ENCODE measurements at regions not wholly inside any gene's neighbourhood (a gene's known extent, or its start where the extent isn't known, plus 50 kb on each side); places are given as distances from the start of the nearest gene placed in this dataset.

- H3K4me2 ChIP-seq (ENCODE audit: low read length), result no peak overlapping the region
- no peak overlapping the region for H3K27ac ChIP-seq (ENCODE audit: low read depth, low read length, poor library complexity, severe bottlenecking)
- intact Hi-C loops (cut with micrococcal nuclease; ENCODE audit: unreplicated experiment), result no loop called here
- BruUV-seq (replicated peaks), result no TSS peak
- CTCF ChIA-PET (ENCODE audit: unreplicated experiment), result no interaction called here
- no peaks in the 10 kb centered on the region for H3K36me3 ChIP-seq (ENCODE audit: insufficient read depth, low read length)
- no peak overlapping the region for H2AFZ ChIP-seq (ENCODE audit: low read length)
- no peaks in the 10 kb centered on the region for H3K9me2 ChIP-seq (ENCODE audit: insufficient read depth, low read length)
- no peak overlapping the region for H3K4me3 ChIP-seq (ENCODE audit: low read depth, low read length, poor library complexity, severe bottlenecking)
- POLR2A ChIA-PET, result no interaction called here
- no peaks in the 10 kb centered on the region for H3K79me2 ChIP-seq (ENCODE audit: insufficient read depth, low read depth, low read length)
- no peaks in the 10 kb centered on the region for H3K9me3 ChIP-seq (ENCODE audit: low read length)
- no peak for DNase-seq (ENCODE audit: low spot score)
- H4K20me1 ChIP-seq (ENCODE audit: insufficient read depth, low read length), result no peaks in the 10 kb centered on the region
- TF ChIP-seq EZH2phosphoT487 (IDR thresholded peaks at IDR 0.05; ENCODE audit: borderline replicate concordance, low read depth, low read length) (no peak), CTCF (conservative IDR thresholded peaks at IDR 0.05; ENCODE audit: low read length) (no peak)
- no peaks in the 10 kb centered on the region for H3K4me1 ChIP-seq (ENCODE audit: insufficient read depth, low read length, poor library complexity, severe bottlenecking)
Observed at GRCh38 chr20:43836790-43837189, 77.9 kb upstream of the TOX2 start.

- CTCF ChIA-PET (ENCODE audit: unreplicated experiment), result no interaction called here
- H3K27ac ChIP-seq (ENCODE audit: low read depth, low read length, poor library complexity, severe bottlenecking), result no peak overlapping the region
- no TSS peak for BruUV-seq (replicated peaks)
Observed at GRCh38 chr20:43835944-43836508, 78.6 kb upstream of the TOX2 start.

More at GRCh38 chr20:43835944-43836508, 78.6 kb upstream of the TOX2 start:
- no peaks in the 10 kb centered on the region for H3K9me2 ChIP-seq (ENCODE audit: insufficient read depth, low read length)
- no peaks in the 10 kb centered on the region for H3K9me3 ChIP-seq (ENCODE audit: low read length)
- H3K79me2 ChIP-seq (ENCODE audit: insufficient read depth, low read depth, low read length), result no peaks in the 10 kb centered on the region
- H3K36me3 ChIP-seq (ENCODE audit: insufficient read depth, low read length), result no peaks in the 10 kb centered on the region
- no peak overlapping the region for H2AFZ ChIP-seq (ENCODE audit: low read length)
- no peaks in the 10 kb centered on the region for H4K20me1 ChIP-seq (ENCODE audit: insufficient read depth, low read length)
- H3K4me1 ChIP-seq (ENCODE audit: insufficient read depth, low read length, poor library complexity, severe bottlenecking), result no peaks in the 10 kb centered on the region
- TF ChIP-seq CTCF (conservative IDR thresholded peaks at IDR 0.05; ENCODE audit: low read length) (no peak), EZH2phosphoT487 (IDR thresholded peaks at IDR 0.05; ENCODE audit: borderline replicate concordance, low read depth, low read length) (no peak)
- POLR2A ChIA-PET, result interaction anchor here (1.4 to 1.6 kb wide), 2 partner anchors 11 to 66 kb away, joined by 3 to 4 read pairs; no protein-coding TSS in a partner anchor
- H3K4me3 ChIP-seq (ENCODE audit: low read depth, low read length, poor library complexity, severe bottlenecking), result no peak overlapping the region
- H3K4me2 ChIP-seq (ENCODE audit: low read length), result no peak overlapping the region
- intact Hi-C loops (cut with micrococcal nuclease; ENCODE audit: unreplicated experiment), result no loop called here
- no peak for DNase-seq (ENCODE audit: low spot score)

All from OCI-LY7 (cell line).